Psoas muscle (tissue), 7 donors: ENCODE measurements at regions not wholly inside any gene's neighbourhood (a gene's known extent, or its start where the extent isn't known, plus 50 kb on each side); places are given as distances from the start of the nearest gene placed in this dataset.

Experiments used
- ATAC-seq, 4 donors: fragments of 200-7000 bp; cut with Tn5 transposase; one replicate each; pipeline ENCODE4 v1.9.1; 2020; ENCODE audit warnings: moderate library complexity in 3 of 4, mild to moderate bottlenecking in 2 of 4
- DNase-seq, 2 donors: peaks; one replicate each; pipeline ENCODE4 v3.0.0-alpha.2; 2020
- H3K27ac ChIP-seq: fragments of 200-600 bp; one replicate; pipeline ENCODE4 v1.8.0; 2022
- H3K27me3 ChIP-seq, 3 donors: fragments of 200-600 bp in 1 of 3; one replicate each; pipeline versions ENCODE4 v1.6.1 to v1.8.0; 2013 to 2022; ENCODE audit warnings: low read length in 2 of 3, mild to moderate bottlenecking in 2 of 3, moderate library complexity in 1 of 3; ENCODE audit not compliant: insufficient read depth in 3 of 3
- H3K36me3 ChIP-seq, 2 donors: fragments of 200-600 bp in 1 of 2; one replicate each; pipeline versions ENCODE4 v1.6.1 to v1.8.0; 2013 to 2022; ENCODE audit warnings: low read depth in 1 of 2, mild to moderate bottlenecking in 1 of 2, moderate library complexity in 1 of 2; ENCODE audit not compliant: insufficient read depth in 1 of 2
- H3K4me1 ChIP-seq: fragments of 200-600 bp; one replicate; pipeline ENCODE4 v1.8.0; 2022
- H3K4me3 ChIP-seq: fragments of 200-600 bp; one replicate; pipeline ENCODE4 v1.8.0; 2022; ENCODE audit warnings: mild to moderate bottlenecking
- H3K9me3 ChIP-seq: fragments of 200-600 bp; one replicate; pipeline ENCODE4 v1.8.0; 2022
- CTCF ChIP-seq: fragments of 200-600 bp; IDR thresholded peaks from one replicate; pipeline ENCODE4 v1.8.0; 2022; ENCODE audit warnings: antibody characterized with exemption
- WGBS, 3 donors: extraction: QIAGEN DNeasy Blood & Tissue Kit; methylation state at CpG; one replicate each; pipeline versions ENCODE4 v1.1.6 to v1.1.7; 2013; 5-methylcytosine and 5-hydroxymethylcytosine counted together
- intact Hi-C, 2 donors: fragments of 100-400 bp; cut with DNase I; formaldehyde crosslinking; loops; one replicate each; pipeline versions ENCODE4 v1.11.0 to v1.14.2; 2022
- donor health status: healthy with polysubstance abuse.
- donor health status: DM: no; HTN: no; CAD: no; lungs with moderate emphysema.
- donor health status: Bipolar disorder and iron deficiency.
- donor health status: healthy.
- donor health status: DM: yes; HTN: yes; CAD: no.
- donor health status: DM: no; HTN: no; CAD: no.
- donor health status: DM: yes; HTN: yes; CAD: no.

GRCh38 chr1:59162665-59163064 is 134.2 kb upstream of the FGGY start:
- TF ChIP-seq CTCF: no peak
- Histone ChIP-seq H3K4me3 (no peak overlapping the region), H3K4me1 (peaks cover 22% of the 10 kb centered on the region), H3K36me3 (no peaks in the 10 kb centered on the region), H3K27me3 (no peaks in the 10 kb centered on the region), H3K27ac (peak overlapping the region; percentile 70), H3K9me3 (peaks cover 13% of the 10 kb centered on the region)
- ATAC-seq (peak in 3 of 4 donors; percentile 67 to 74 (median 69)), DNase-seq (no peak)
- intact Hi-C loops: no loop called here
- 46 to 59% (median 56%) methylated on average over 1 of the region's 1 CpG for WGBS, 3 donors

DNA sequence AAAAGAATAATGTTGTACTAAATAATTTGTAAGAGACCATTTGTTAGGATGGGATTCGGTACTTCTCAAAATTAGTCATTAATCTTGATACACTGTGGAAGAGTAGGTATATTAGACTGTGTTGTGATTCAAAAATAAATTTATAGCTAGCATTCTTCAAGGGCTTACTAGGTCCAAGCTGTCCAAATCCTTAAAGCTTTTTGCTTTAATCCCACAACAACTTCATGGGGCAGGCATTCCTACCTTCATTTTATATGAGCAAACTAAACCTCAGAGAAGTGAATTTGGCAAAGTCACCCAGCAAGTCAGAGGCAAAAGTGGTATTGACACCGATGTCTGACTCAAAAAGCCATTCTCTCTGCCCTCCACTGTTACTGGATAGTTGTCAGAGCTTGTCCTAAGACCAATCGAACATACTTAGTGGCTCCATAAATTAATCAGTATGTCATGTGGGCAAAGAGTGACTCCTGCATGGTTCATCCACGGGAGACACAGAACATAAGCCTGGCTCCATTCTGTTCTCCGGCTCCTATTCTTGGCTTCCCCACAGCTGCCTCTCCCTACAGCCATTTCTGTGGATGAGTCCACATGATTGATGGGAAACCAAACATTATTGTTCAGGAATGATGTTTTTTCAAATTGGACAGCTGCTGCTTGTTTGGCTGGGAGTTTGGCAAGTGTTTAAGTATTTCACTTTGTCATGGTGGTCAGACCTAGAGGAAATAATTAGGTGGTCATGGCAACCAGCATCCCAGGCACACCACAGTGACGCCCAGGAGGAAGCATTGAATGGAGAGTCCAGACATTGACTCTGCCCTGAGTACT is 133.4 kb upstream of the FGGY start:
- H3K27me3 ChIP-seq: no peaks in the 10 kb centered on the region
- intact Hi-C loops: no loop called here
- no peak overlapping the region for H3K4me3 ChIP-seq
- DNase-seq: no peak
- WGBS, 3 donors: 25 to 49% (median 26%) methylated on average over 6 of the region's 6 CpGs
- TF ChIP-seq CTCF: no peak
- no peaks in the 10 kb centered on the region for H3K36me3 ChIP-seq
- peak overlapping the region; percentile 70 for H3K27ac ChIP-seq
- H3K9me3 ChIP-seq: peaks cover 7% of the 10 kb centered on the region
- peaks cover 22% of the 10 kb centered on the region for H3K4me1 ChIP-seq
- peak; percentile 45 to 66 (median 54) for ATAC-seq

- intact Hi-C loops: no loop called here
Observed at GRCh38 chr1:59164371-59164770, 132.5 kb upstream of the FGGY start.

GRCh38 chr1:59165353-59165752 is 131.5 kb upstream of the FGGY start:
- Histone ChIP-seq H3K4me1 (peaks cover 22% of the 10 kb centered on the region), H3K27me3 (no peaks in the 10 kb centered on the region), H3K4me3 (no peak overlapping the region), H3K27ac (peak overlapping the region; percentile 70), H3K36me3 (no peaks in the 10 kb centered on the region), H3K9me3 (no peaks in the 10 kb centered on the region)
- DNase-seq (no peak), ATAC-seq (peak; percentile 49 to 85 (median 64))
- TF ChIP-seq CTCF: no peak
- intact Hi-C loops: no loop called here
- WGBS, 3 donors: 12 to 18% (median 12%) methylated on average over 2 of the region's 2 CpGs

More at GRCh38 chr1:59164371-59164770, 132.5 kb upstream of the FGGY start:
- Histone ChIP-seq H3K36me3 (no peaks in the 10 kb centered on the region), H3K4me3 (no peak overlapping the region), H3K27ac (peak overlapping the region; percentile 70), H3K27me3 (no peaks in the 10 kb centered on the region), H3K4me1 (peaks cover 22% of the 10 kb centered on the region), H3K9me3 (no peaks in the 10 kb centered on the region)
- ATAC-seq (no peak), DNase-seq (no peak)
- no peak for TF ChIP-seq CTCF
- WGBS, 3 donors: 54 to 60% (median 55%) methylated on average over 3 of the region's 3 CpGs
